ENCODE measurements at regions not wholly inside any gene's neighbourhood (a gene's known extent, or its start where the extent isn't known, plus 50 kb on each side); places are given as distances from the start of the nearest gene placed in this dataset.
"Not testable (repeated sequence)": the region's sequence is repeated elsewhere in the genome, so short reads cannot be mapped to it uniquely, and the experiment has no call there.

GRCh38 chr4:27121830-27122229 is 261.2 kb downstream of the STIM2 start:
- no peak for DNase-seq (ENCODE audit: low spot score)

- peak; percentile 13 for DNase-seq (ENCODE audit: low spot score)
Measured at GRCh38 chr4:27123123-27123768, 262.6 kb downstream of the STIM2 start.

DNA sequence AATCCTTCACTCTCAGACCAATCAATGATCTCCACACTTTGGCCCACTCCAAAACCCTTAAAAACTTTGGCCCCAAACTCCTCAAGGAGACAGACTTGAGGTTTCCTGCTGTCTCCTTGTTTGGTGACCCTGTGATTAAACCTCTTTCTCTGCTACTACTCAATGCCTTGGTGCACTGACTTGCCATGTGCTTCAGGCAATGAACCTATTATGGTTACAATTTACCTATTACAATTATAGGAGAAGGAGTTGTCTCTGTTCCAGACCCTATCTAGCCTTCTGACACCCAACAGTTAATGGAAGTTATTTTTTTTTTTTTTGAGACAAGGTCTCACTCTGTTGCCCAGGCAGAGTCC is 263.1 kb downstream of the STIM2 start:
- DNase-seq (ENCODE audit: low spot score), result no peak

GRCh38 chr4:27126895-27127294 is 266.3 kb downstream of the STIM2 start:
- DNase-seq (ENCODE audit: low spot score), result not testable (repeated sequence)

GRCh38 chr4:27128443-27128842 is 267.8 kb downstream of the STIM2 start:
- no peak for DNase-seq (ENCODE audit: low spot score)

DNA sequence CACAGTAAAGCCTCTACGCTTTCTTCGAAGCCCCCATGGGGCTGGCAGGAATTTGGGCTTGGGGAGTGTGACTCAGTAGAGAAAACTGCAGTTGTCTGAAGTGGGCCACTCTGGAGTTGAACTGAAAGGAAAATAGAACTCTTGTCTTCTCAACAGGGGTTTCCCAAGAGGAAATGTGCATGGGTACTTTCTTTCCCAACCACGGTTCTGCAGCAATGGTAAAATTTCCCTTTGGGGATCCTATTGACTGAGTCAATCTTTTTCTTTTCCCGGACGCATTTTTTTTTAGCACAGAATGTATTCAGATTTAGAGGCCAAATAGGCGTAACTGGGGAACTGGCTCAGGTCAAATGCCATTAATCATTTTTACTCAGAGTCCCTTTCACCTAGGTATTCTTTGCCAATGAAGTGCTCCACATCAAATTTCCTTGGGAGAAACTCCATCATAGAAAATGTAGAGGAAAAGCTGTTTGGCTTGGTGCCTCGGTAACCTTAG is 269.3 kb downstream of the STIM2 start:
- no peak for DNase-seq (ENCODE audit: low spot score)

GRCh38 chr4:27132497-27132896 is 271.9 kb downstream of the STIM2 start:
- no peak for DNase-seq (ENCODE audit: low spot score)

GRCh38 chr4:27140486-27140885 is 279.8 kb downstream of the STIM2 start:
- DNase-seq (ENCODE audit: low spot score), result no peak

GRCh38 chr4:27141530-27141929 is 280.9 kb downstream of the STIM2 start:
- DNase-seq (ENCODE audit: low spot score), result no peak

DNA sequence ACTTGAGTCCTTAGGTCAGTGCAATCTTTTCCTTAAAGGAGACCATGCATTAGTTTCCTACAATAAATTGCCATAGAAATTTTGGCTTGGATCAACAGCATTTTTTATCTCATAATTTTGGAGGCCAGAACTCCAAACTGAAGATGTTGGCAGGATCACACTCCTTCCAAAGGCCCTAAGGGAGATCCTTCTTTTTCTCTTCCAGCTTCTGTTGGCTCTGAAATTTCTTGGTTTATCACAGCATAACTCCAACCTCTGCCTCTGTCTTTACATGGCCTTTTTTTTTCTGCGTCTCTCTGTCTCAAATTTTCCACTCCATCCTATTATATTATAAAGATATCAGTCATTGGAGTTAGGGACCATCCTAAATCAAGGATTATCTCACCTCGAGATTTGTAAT is 282.2 kb downstream of the STIM2 start:
- DNase-seq (ENCODE audit: low spot score), result no peak

GRCh38 chr4:27145597-27145996 is 285.0 kb downstream of the STIM2 start:
- DNase-seq (ENCODE audit: low spot score), result no peak

DNA sequence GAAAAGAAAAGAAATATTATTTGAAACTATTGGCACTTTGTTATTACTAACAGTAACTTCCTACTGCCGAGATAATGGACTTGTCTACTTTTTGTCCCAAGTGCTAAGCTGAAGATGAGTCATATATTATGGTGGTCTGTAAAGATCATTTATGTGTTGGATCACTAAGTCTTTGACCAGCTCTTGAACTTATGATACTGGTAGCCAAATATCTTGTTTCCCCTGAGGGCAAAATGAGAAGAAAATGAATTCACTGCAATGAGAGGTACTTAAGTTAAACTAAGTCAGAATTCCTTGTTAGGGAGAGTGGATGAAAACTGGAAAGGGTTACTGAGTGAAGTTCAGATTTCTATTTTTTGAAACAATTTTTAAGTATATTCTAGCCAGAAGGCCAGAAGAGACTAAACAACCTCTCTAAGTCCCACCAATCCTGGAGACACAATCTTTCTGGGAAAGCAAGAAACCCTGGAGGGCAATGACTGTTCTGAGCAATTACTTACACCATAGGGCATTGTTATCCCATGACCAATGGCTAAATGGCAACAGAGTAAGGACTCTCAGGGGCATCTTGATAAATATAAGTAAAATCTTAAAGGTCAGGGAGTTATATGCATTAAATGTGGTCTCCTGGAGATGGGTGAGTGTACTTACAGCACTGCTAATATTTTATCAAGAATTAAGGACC is 287.7 kb downstream of the STIM2 start:
- DNase-seq (ENCODE audit: low spot score), result no peak

- DNase-seq (ENCODE audit: low spot score), result no peak
Measured at GRCh38 chr4:27149541-27150212, 289.0 kb downstream of the STIM2 start.

- no peak for DNase-seq (ENCODE audit: low spot score)
Measured at GRCh38 chr4:27152703-27153102, 292.1 kb downstream of the STIM2 start.

DNA sequence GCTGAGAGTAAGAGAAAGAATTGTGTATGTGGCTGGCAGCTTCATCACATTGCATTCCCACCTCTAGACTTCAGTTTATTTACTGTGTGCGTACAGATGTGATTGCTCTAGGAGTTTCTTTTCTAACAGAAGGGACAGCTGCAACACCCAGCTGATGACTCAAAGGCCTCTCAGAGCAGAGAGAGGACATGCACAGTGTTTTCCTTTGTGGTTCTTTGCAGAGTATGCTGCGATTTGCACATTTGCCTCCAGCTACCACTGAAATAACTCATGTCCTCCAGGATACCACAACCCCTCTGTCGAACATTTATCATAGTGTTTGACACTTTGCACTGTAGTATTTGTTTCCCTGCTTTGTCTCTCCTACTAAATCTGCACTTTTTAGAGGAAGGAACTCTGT is 294.1 kb downstream of the STIM2 start:
- no peak for DNase-seq (ENCODE audit: low spot score)

- no peak for DNase-seq (ENCODE audit: low spot score)
Measured at GRCh38 chr4:27161191-27161590, 300.6 kb downstream of the STIM2 start.

- no peak for DNase-seq (ENCODE audit: low spot score)
Measured at GRCh38 chr4:27168783-27169182, 308.1 kb downstream of the STIM2 start.

DNA sequence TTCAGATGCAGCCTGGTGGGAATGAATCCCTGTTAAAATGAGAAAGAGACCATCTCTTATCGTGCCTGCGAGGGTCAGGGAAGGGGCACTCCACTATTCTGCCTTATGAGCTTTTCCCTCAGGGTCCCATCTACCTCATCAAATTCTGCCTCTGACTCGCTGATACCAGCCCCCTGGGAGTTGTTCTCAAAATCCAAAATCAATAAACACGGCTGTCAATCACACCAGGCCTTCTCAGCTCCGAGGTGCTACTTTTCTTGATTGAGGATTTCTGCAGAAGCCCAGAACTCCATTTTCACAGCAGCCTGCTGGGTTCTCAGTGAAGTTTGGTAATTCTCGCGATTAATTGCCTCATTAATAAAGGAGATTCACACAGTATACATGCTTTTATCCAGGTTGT is 312.6 kb downstream of the STIM2 start:
- DNase-seq (ENCODE audit: low spot score), result no peak

DNA sequence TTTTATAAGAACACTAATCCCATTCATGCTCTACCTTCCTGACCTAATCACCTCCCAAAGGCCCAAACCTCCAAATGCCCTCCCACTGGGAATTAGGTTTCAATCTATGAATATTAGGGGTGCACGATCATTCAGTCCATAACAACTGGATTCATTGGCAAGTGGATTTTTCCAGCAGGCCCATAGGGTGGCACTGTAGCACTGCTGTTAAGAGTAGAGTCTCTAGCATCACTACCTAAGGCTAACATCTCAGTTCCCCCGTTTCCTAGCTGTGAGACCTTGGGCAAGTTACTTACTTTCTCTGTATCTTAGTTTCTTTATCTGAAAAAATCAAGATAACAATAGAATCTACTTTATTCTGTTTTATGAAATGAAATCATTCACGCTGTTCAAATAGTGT is 315.8 kb downstream of the STIM2 start:
- peak; percentile 11 for DNase-seq (ENCODE audit: low spot score)

DNA sequence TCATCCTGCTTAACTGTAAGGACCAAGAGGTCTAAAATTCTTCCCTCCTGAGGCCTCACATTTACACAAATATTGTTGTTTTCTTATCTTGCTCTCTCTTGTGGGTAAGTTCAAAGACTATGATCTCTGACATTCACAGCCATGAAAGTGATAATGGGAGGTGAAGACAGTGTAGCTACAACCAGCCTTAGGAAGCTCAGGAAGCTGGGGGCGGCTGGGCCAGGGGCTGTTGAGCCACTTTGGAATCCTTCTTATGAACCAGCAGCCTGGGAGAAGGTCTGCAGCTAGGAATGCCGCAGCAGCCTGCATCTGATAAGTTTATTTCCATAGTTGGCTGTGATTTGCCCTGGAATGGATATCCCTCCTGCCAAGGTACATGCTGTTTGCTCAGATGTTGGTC is 316.2 kb downstream of the STIM2 start:
- no peak for DNase-seq (ENCODE audit: low spot score)

GRCh38 chr4:27178061-27178460 is 317.4 kb downstream of the STIM2 start:
- DNase-seq (ENCODE audit: low spot score), result no peak

DNA sequence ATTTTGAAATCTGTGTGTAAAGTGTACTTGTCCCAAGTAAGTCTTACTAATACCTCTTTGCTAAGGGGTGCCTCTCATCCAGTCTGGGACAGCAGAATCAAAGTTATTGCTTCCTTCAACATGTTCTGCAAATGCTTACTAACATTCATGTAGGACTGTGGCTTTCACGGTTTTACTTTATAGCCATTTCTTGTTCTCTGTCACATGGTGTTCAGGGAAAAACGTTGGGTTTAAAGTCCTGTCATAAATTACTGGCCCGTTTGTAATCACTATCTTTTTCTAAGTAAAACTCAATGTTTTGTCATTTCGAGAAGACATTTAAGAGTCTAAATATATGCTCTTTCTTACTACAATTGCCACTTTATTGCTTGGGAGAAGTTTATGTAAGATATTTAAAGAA is 321.1 kb downstream of the STIM2 start:
- no peak for DNase-seq (ENCODE audit: low spot score)

DNA sequence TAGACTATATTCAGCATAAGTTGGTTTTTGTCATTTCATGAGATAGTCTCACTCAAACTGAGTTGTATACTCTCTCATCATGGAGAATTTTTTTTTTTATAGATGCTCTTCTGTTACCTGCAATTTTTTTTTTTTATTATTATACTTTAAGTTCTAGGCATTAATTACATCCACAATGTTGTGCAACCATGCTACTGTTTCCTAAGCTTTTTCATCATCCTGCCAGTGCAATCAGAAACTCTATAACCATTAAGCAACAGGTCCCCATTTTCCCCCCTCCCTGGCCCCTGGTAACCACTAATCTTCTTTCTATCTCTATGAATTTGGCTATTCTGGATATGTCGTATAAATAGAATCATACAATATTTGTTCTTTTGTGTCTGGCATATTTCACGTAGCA is 321.6 kb downstream of the STIM2 start:
- DNase-seq (ENCODE audit: low spot score), result no peak
